HUDEP-2 (cell line): ENCODE measurements at regions not wholly inside any gene's neighbourhood (a gene's known extent, or its start where the extent isn't known, plus 50 kb on each side); places are given as distances from the start of the nearest gene placed in this dataset.
"Not testable (repeated sequence)": the region's sequence is repeated elsewhere in the genome, so short reads cannot be mapped to it uniquely, and the experiment has no call there.

Experiments
- DNase-seq, 76 experiments: peaks; one replicate each; lab custom pipeline; 2025; ENCODE audit not compliant: unreplicated experiment in 76 of 76; lab: John Stamatoyannopoulos, UW

DNA sequence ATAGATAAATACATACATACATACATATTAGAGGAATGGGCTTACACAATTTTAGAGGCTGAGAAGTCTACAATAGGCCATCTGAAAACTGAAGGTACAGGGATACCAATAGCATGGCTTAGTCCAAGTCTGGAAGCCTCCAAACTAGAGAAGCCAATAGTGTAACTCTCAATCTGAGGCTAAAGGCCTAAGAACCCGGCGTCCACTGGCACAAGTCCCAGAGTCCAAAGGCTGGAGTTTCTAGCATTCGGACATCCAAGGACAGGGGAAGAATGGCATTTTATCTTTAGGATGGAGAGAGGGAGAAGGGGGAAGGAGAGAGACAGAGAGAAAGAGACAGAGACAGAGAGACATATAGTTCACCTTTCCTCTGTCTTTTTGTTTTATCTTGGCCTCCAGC lies 63.7 kb upstream of the SYT4 start:
- no peak for DNase-seq

DNA sequence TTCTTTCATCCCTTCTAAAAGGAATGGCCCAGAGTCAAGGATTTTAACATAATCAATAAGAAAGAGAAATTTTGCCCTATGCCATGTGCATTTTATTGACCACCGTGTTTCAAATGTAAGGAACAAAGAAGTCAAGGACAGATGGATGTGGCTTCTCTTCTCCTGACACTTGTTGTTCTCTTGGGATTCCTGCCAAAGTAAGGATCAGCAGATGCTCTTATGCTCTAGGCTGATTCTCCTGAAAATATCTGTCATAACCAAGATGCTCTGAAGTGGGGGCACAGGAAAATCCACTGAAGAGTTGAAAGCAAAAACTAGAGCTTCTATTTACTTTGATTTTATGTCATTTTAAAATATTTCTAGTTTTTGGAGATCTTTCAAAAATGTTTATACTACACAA lies 72.9 kb upstream of the SYT4 start:
- DNase-seq: no peak

DNA sequence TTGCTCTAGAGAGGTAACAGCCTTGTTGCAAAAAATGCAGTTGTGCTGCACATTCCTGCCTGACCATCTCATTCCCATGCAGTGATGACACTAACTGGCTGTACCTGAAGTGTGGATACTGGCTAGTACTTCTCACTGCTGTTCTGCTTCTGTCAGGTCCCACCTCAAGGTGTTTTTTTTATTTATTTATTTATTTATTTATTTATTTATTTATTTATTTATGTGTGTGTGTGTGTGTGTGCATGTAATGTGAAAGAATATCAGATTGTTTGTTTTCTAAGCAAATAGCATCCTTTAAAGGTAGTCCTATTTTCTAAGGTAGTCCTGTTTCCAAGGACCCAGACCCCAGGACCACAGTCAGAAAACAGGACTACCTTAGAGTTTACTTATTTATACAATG lies 87.2 kb upstream of the SYT4 start:
- DNase-seq: no peak

DNA sequence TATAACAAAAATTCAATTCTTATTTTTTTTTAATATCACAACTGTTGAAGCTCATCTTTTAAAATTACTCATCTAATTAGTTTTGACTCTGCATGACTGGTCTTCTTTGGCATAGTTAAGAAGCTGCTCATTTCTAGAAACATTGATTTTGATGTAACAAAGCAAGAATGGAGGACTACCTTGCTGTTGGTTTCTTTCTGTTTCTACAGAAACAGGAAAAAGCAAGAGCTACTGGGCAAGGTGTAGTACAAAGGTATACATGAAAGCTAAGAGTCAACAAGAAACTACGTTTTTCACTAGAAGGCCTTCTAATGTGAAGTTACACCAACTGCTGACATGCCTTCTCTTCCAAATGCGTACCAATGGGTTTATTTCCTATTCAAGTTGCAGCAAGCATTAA lies 90.6 kb upstream of the SYT4 start:
- DNase-seq: no peak

DNA sequence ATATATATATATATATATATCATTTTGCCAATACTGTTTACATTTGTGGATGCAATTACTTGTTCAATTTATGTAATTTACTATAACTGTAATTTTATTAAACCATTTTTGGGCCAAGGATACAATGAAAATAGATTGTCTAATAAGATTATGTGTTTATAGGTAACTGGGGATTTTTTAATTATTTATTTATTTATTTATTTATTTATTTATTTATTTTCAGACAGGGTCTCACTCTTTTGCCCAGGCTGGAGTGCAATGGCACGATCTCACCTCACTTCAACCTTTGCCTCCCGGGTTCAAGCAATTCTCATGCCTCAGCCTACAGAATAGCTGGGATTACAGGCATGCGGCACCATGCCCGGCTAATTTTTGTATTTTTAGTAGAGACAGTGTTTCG lies 92.0 kb upstream of the SYT4 start:
- DNase-seq: not testable (repeated sequence)

DNA sequence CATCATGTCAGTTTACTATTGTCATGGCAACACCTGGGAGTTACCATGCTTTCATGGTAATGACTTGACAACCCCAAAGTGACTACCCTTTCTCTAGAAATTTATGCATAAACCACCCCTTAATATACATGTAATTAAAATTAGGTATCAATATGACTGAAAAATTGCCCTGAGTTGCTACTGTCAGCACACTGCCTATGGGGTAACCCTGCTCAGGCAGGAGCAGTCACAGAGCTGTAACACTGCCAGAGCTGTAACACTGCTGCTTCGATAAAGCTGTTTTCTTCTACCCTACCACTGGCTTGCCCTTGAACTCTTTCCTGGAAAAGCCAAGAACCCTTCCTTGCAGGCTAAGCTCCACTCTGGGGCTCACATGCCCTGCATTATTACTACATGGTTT lies 95.5 kb upstream of the SYT4 start:
- no peak for DNase-seq

DNA sequence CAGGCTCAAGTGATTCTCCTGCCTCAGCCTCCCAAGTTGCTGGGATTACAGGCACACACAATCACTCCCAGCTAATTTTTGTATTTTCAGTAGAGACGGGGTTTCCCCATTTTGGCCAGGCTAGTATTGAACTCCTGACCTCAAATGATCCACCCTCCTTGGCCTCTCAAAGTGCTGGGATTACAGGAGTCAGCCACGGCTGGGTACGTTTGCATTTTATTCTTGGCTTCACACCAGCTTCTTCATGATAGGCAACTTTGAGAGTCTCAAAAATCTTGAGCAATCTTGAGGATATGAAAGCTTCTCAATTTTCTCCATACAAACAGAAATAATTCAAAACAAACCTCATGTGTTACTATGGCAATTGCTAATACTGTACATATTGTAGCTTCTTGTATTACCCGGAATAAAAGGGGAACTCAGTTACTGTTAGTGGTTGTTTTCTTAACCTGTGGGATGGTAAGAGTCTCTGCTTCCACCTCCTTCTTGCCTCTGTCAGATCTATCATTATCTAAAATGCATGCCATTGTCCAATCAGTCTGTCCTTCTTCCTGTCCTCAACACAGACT lies 102.9 kb upstream of the SYT4 start:
- no peak for DNase-seq

DNA sequence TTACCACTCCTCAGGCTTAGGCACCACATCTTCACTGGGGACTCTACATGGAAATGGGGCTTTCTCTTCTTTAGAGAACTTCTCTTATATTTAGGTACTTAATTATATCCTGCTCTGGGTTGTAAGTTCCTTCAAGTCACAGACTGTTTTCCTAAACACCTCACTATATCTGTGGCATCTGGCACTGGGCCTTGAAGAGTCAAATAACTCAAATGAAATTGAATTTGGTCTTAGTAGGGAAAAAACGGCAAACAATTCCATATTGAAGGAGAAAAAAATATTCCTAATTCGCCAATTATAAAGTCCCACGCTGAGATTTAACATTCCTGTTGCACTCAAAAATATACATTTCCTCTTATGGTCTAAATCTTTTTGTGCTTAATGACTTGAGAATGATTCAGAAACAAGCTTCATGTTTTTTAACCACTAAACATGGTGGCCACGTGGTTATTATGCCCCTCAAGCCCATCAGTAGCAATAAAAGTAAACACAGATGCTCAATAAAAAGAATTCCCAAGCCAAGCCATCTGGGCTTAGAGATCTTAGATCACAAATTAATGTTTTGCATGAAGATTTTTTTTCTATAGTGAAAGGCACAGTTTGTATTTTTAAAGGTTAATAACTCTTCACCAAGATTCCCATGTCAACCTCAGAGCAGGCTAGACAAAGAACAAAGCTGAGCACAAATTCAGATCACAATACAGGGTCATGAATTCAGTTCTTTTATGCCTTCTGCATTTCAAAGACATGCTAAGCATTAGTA lies 105.5 kb upstream of the SYT4 start:
- no peak for DNase-seq

DNA sequence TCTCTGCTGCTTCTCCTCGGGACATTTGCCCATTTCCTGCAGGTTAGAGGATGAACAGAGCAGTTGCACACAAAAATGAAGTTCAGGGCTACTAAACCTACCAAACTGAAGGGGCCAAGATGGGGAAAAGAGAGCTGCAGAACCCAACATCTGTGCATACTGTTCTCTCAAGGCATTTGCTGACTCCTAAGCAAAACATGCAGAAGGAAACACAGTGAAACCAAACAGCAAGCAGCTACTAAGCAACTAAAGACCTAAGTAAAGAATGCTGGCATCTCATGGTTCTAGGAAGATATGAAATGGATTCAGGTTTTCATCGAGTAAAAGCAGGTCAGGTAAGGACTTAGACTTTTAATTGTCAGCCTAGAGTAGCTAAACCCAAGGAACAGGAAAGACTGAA lies 111.9 kb upstream of the SYT4 start:
- no peak for DNase-seq

DNA sequence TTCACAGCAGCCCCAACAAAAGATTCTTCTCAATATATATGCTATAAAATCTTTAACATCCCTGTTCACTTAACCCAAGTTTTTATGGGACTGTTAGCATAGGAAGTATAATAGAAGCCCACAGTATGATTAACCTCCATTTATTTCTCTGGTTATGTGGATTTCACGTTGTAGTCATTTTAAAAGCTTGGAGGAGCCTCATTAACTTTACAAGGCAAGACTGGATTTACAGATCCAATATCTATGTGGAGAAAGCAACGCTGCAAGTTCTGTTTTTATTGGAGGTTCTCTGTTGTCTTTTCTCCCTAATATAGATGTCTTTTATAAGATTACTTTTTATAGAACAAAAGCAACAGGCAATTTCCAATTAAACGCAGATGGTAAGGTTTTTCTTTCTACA lies 114.9 kb upstream of the SYT4 start:
- DNase-seq: no peak

DNA sequence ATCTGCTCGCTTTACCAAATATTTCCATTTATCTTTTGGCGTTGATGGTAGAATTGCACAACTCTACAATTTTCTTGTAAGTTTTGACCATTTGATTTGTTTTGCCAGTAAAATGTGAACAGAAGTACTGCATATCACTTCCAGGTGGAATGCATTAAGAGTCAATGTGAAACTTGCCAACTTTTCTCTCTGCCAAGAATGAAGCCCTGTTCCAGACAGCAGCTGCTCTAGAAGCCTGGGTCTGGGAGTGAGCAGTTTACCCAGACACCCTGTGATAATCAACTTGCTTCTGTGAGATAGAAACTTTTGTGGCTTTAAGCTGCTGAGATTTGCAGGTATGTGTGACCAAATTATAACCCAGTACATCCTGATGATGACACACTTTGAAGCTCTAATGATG lies 115.9 kb upstream of the SYT4 start:
- DNase-seq: no peak

DNA sequence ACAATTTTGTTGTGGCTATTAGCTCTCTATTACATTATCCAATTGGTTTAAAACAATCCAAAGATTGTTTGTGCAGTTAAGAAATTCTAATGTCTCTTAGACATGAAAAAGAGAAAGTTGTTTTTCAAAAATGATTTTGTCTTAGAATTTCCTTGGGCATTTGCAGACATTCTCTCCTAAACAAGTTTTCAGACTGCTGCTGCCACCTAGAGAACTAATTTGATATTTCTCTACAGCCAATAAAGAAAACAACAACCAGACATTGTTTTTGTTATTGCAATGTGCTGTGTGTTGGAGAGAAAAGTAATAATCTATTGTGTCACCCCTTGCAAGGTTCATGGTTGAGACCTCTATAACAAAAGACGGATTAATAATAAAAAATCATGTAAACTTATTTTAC lies 119.0 kb upstream of the SYT4 start:
- DNase-seq: peak in 4 of 76 experiments; percentile 4 to 32 (median 11)

DNA sequence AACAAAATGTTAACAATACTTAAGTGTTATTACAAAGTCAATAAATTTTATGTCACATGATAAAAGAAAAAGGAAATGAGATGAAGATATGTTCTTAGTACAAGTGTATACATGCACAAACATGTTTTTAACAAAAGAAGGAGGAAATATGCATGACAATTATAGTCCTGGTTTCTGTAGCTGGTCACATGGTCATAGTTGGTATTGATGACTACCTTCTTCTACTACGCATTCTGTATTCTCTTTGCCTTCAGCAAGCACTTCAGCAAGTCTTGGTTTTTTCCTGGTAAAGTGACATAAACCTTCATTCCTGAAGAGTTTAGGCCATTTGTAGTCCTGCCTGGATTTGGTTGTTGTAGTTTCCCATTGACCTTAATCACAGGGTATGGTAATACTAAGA lies 121.3 kb upstream of the SYT4 start:
- no peak for DNase-seq

DNA sequence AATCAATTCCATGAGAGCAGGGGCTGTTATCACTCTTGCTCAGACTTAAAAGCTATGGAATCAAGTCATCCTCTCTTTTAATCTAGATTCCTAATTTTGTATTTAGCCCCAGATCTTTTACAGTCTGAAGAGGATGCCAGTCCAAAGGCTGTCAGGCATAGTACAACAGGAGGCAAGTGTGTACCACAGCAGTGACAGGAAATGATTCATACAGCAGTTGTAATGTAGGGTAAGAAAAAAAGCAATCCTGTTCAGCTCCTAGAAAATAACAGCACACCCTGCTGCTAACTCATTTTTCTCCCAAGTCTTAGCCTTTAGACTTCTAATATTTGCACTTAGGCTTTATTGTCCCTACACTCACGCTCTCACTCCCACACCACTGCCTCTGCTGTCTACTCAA lies 127.8 kb upstream of the SYT4 start:
- no peak for DNase-seq

DNA sequence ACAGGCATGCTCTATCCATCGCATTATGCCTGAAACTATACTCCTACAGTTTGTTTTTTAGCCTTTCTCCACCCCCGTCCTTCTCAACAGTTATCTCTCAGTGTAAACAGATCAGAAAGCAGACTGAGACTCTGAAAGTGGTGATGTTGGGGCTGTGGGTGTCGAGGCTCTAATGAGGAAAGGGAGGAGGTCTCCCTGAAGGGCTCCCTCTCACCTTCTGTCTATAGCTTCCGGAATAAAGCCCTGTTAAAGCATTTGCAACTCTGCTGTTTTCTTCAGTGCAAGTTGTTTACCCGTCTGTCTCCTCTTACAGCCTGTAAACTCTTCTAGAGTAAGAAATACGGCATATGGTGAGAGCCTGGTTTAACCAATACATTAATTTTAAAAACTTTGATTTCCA lies 136.7 kb upstream of the SYT4 start:
- DNase-seq: no peak

DNA sequence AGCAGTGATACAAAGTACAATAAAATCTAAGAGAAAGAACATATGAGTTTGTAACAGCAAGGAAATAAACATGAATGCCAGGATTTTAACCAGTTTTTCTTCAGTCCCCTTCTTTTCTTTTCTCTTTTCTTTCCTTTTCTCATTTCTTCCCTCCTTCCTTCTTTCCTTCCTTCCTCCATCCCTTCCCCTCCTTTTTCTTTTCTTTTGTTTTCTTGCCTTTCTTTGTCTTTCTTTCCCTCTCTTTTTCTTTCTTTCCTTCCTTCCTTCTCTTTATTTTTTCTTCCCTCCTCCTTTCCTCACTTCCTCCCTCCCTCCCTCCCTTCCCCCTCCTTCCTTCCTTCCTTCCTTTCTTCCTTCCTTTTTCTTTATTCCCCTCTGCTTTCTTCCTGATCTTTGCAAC lies 142.8 kb upstream of the SYT4 start:
- no peak for DNase-seq

DNA sequence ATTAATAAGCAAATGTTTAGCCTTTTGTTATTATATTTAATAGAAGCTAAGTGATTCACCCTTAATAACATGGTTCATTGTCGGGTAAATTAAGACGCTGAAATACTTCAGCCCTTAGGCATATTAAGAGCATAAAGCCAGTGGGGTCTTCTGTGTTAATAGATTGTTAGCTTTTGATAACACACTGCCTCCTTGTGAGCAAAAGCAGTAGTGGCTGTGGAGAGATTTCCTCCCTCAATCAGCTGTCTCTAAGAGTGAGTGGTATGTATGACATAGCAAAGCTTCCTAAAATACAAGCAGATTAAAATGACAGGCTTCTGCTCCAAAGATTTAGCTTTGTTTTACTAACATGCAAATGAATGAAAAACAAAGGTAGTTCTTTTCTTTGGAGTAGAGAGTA lies 143.7 kb upstream of the SYT4 start:
- DNase-seq: no peak

DNA sequence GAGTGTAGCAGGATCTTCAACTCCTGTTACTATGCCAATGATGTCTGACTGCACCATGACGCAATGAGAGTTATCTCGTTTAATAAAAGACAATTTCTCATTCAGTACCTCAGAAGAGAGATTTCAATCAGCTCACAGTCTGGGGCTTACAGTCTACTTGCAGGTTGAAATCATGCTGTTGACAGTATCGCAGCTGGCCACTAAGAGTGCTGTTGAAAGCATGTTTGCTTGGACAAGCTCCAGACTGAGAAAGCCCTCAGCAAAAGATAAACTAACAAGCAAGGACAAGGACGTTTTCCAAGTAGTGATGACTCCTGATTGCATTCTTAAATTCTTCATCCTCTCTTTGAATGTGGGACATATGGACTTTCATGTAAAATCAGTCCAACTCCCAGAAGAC lies 145.2 kb upstream of the SYT4 start:
- DNase-seq: peak in 7 of 76 experiments; percentile 1 to 38 (median 5)

DNA sequence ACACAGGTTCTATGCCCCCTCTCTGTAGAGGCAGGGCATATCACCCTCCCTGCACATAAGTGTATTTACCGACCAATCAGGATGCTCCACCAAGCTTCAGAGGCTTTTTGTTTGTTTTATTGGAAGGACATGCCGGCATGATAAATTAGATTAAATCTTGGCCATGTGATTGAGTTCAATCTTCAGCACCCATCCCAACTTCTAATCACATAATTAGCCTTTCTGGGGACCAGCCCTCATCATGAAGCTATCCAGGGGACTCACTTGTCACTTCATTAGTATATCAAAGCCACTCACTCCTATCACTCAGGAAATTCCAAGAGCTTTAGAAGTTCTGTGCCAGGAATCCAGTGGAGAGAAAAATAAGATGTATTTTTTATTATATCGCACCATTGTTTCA lies 158.6 kb upstream of the SYT4 start:
- no peak for DNase-seq

DNA sequence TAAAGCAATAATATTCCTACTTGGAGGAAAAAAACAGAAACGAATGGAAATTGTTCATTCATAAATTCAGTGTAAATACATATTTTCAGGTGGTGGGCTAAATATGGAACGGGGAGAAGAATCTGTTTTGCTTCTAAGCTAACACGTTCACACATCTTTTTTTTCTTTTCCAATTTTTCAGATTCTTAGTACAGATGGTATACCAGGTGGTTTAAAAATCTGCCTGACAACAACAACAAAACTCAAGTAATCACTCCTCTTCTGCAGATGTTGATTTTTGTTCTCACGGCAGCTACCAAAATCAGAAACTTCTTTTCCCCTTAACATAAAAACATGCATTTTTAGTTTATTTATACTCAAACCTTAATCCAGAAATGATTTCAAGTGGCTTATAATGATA lies 164.8 kb upstream of the SYT4 start:
- no peak for DNase-seq

DNA sequence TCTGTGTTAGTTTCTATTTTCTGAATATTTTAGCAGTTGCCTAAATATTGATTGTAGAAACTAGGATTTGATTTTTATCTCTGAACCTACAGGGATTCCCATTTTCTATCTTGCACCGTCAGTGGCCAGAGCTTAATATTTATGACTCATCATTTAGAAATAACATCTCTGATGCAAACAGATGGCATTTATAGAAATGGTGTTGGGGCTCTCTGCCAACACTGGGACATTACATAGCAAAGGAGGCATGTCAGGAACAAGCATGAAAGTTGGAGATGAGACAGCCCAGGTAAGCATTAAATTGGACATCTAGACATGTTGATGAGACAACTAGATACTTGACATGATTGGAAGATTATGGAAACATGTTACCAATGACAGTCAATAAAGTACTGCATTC lies 165.3 kb upstream of the SYT4 start:
- no peak for DNase-seq

DNA sequence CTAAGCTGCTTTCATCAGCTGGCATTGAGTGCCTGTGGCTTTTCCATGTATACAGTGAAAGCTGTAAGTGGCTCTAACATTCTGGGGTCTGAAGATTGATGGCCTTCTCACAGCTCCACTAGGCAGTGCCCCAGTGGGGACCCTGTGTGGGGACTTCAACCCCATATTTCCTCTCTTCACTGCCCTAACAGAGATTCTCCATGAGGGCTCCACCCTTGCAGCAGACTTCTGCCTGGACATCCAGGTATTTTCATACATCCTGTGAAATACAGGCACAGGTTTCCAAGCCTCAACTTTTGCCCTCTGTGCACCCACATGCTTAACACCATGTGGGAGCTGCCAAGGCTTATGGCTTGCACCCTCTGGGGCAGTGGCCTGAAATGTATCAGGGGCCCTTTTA lies 188.2 kb upstream of the SYT4 start:
- DNase-seq: no peak

DNA sequence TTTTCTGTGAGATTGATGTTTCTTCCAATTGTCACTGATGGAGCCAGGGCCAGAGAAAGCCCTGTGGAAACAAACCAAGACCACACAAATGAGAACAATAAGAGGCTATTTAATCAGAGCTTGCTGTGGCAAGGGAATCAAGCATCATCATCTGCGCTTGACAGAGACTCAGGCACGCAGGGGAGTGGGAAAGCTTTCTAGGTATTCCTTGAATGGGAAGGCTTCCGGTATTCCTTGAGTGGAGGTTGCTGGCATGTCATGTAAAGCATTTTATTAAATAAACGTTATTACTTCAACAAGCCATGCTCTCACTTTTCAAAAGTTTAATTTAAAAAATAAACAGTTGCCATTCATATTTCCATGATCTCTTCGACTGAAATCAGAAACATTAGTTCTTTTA lies 194.6 kb upstream of the SYT4 start:
- DNase-seq: no peak
